ENCODE measurements at regions not wholly inside any gene's neighbourhood (a gene's known extent, or its start where the extent isn't known, plus 50 kb on each side); places are given as distances from the start of the nearest gene placed in this dataset.
A peak's percentile ranks its signal among the peaks of the same experiment; 100 is the strongest.

DNA sequence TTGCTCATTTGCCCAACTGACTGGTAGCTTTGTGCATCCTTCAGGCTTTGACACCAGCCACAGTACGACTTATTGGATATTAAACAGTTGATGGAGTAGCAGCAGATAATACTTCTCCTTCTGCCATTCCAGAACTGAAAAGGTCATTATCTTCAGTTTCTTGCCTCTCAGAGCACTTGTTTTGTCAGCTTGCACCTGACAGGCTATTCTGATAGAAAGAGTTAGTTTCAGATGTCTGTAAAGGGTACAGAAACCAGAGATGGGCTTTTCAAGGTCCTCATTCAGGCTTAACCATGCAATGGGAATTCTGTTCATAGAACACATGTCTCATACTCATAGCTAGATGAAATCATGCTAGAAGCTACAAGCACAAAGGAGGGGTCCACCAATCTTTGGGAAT is 367.2 kb downstream of the OTOL1 start:
- no peak overlapping the region for H3K4me3 ChIP-seq (ENCODE audit: low read depth, low read length)
- in situ Hi-C loops (cut with HindIII; ENCODE audit: low sequenced_read_pairs), result no loop called here
- TF ChIP-seq, protein P1, sequence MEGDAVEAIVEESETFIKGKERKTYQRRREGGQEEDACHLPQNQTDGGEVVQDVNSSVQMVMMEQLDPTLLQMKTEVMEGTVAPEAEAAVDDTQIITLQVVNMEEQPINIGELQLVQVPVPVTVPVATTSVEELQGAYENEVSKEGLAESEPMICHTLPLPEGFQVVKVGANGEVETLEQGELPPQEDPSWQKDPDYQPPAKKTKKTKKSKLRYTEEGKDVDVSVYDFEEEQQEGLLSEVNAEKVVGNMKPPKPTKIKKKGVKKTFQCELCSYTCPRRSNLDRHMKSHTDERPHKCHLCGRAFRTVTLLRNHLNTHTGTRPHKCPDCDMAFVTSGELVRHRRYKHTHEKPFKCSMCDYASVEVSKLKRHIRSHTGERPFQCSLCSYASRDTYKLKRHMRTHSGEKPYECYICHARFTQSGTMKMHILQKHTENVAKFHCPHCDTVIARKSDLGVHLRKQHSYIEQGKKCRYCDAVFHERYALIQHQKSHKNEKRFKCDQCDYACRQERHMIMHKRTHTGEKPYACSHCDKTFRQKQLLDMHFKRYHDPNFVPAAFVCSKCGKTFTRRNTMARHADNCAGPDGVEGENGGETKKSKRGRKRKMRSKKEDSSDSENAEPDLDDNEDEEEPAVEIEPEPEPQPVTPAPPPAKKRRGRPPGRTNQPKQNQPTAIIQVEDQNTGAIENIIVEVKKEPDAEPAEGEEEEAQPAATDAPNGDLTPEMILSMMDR (IDR thresholded peaks at IDR 0.05; ENCODE audit: low read depth, low read length), result no peak
- no peak for DNase-seq (ENCODE audit: low read depth, low spot score)

DNA sequence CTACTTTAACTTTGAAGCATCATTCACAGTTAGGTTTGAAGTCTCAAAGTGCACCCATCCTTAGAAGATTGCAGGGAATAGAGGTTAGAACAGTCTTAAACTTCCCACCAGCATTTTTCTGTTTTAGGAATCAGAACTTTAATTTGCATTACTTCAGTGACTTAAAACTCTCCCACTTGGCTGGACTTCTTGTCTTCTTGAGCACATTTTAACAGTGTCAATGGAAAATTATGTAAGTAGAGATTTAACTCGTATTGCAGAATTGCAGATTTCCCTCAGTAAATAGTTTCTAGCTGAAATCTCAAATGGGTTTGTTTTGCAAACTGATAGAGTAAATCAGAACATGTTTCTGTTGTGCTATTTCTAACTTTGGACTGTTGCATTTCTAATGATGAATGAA is 369.6 kb downstream of the OTOL1 start:
- no peak overlapping the region for H3K4me3 ChIP-seq (ENCODE audit: low read depth, low read length)
- TF ChIP-seq, protein P1 (IDR thresholded peaks at IDR 0.05; ENCODE audit: low read depth, low read length), result no peak
- in situ Hi-C loops (cut with HindIII; ENCODE audit: low sequenced_read_pairs), result no loop called here
- no peak for DNase-seq (ENCODE audit: low read depth, low spot score)

DNA sequence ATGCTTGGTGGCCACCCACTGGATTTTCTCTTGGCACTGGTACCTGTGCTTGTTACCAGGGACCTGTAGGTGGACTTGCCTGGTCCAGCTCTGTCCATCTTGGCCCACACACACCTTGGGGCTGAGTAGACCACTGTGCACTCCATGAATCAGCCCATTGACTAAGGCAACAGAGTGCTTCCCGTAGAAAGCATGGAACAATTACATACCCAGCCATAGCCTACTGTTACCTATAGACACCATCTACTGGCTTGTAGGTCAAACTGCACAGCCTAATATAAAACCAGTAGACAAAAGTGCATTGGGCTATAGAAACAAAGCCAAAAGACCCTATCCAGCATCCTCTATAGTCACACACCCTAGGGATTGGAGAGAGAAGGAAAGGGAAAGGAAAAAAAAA is 378.9 kb downstream of the OTOL1 start:
- in situ Hi-C loops (cut with HindIII; ENCODE audit: low sequenced_read_pairs), result no loop called here
- TF ChIP-seq, protein P1 (IDR thresholded peaks at IDR 0.05; ENCODE audit: low read depth, low read length), result no peak
- no peak overlapping the region for H3K4me3 ChIP-seq (ENCODE audit: low read depth, low read length)
- no peak for DNase-seq (ENCODE audit: low read depth, low spot score)

DNA sequence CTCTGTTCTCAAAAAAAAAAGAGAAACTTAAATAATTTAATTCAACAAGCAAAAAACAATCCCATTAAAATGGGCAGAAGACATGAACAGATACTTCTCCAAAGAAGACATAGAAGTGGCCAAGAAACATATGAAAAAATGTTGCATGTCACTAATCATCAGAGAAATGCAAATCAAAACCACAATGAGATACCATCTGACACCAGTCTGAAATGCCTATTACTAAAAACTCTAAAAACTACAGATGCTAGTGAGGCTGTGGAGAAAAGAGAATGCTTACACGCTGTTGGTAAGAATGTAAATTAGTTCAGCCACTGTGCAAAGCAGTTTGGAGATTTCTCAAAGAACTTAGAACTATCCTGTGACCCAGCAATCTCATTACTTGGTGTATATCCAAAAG is 382.9 kb downstream of the OTOL1 start:
- H3K4me3 ChIP-seq (ENCODE audit: low read depth, low read length), result no peak overlapping the region
- in situ Hi-C loops (cut with HindIII; ENCODE audit: low sequenced_read_pairs), result no loop called here
- no peak for DNase-seq (ENCODE audit: low read depth, low spot score)
- TF ChIP-seq, protein P1 (IDR thresholded peaks at IDR 0.05; ENCODE audit: low read depth, low read length), result no peak

DNA sequence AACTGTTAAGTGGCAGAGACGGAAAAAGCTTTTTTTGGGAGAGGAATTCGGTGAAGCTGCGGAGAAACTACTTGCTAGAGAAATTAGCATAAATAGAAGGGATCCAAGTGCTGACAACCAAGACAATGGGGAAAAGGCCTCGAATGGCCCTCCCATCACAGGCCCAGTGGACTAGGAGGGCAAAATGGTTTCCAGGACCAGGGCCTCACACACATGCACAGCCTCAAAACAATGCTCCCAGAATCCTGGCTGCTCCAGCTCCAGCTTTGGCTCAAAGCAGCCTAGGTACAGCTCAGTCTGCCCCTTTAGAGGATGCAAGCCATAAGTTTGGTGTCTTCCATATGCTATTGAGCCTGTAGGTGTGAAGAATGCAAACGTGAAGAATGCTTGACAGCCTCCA is 388.2 kb downstream of the OTOL1 start:
- no peak overlapping the region for H3K4me3 ChIP-seq (ENCODE audit: low read depth, low read length)
- TF ChIP-seq, protein P1 (IDR thresholded peaks at IDR 0.05; ENCODE audit: low read depth, low read length), result no peak
- DNase-seq (ENCODE audit: low read depth, low spot score), result no peak
- in situ Hi-C loops (cut with HindIII; ENCODE audit: low sequenced_read_pairs), result no loop called here

DNA sequence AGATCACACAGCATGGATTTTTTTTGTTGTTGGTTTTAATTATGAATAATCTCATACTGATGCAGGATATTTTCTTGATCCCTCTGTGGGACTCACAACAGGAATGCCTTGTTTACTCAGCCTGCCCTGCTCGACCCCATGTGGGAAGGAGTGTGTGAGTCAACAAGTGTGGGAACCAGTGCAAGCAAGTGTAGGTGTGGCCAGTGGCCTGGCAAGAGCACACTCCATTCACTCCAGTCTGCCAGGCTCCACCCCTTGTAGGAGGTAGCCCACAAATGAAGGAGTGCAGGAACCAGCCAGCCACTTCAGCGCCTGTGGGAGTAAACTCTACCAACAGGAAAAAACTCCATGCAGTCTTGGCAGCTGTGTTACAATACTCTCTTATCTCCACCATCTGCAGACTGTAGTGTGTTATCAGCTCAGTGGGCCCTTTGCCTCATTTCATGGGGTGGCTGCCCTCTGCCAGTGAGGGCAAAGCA is 393.6 kb downstream of the OTOL1 start:
- in situ Hi-C loops (cut with HindIII; ENCODE audit: low sequenced_read_pairs), result no loop called here
- no peak overlapping the region for H3K4me3 ChIP-seq (ENCODE audit: low read depth, low read length)
- DNase-seq (ENCODE audit: low read depth, low spot score), result peak; percentile 97
- TF ChIP-seq, protein P1 (IDR thresholded peaks at IDR 0.05; ENCODE audit: low read depth, low read length), result no peak

DNA sequence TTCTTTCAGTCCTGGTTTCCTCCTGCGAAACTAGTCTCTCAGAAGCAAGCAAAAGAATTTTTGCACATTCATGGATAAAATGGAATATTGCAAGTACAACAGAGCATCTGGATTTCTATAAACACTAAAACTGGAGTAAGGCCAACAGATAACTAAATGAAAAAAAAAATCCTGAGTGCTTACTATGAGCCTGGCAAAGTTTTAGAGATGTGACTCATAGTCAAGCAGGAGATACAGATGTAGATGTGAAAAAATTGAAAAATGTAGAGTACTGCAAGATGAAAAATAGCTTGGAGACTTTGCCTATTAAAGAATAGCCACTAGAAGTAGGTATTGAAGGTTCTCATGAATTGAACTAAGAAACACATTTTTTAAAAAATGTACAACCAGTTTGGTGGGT is 397.4 kb downstream of the OTOL1 start:
- peak; percentile 69 for DNase-seq (ENCODE audit: low read depth, low spot score)
- H3K4me3 ChIP-seq (ENCODE audit: low read depth, low read length), result no peak overlapping the region
- TF ChIP-seq, protein P1 (IDR thresholded peaks at IDR 0.05; ENCODE audit: low read depth, low read length), result no peak
- in situ Hi-C loops (cut with HindIII; ENCODE audit: low sequenced_read_pairs), result no loop called here

Measured in astrocyte of the spinal cord (primary cell).